D721Med (cell line): ENCODE measurements at regions not wholly inside any gene's neighbourhood (a gene's known extent, or its start where the extent isn't known, plus 50 kb on each side); places are given as distances from the start of the nearest gene placed in this dataset.

Experiments
- DNase-seq: peaks from one replicate; pipeline ENCODE4 v3.0.0; 2011; ENCODE audit warnings: low spot score; ENCODE audit not compliant: insufficient read length
- FAIRE-seq: peaks from 2 replicates; lab custom pipeline; 2011; peaks lifted over from hg19 to GRCh38; lab: Jason Lieb, UNC
- CTCF ChIP-seq: IDR thresholded peaks from 2 replicates; pipeline ENCODE4 v1.5.1; 2012; ENCODE audit warnings: mild to moderate bottlenecking, control low read depth; ENCODE audit not compliant: insufficient read depth; ENCODE audit errors: missing control alignments

- DNase-seq: no peak
Measured at GRCh38 chr10:44704616-44705015, 206.5 kb upstream of the TMEM72 start.

DNA sequence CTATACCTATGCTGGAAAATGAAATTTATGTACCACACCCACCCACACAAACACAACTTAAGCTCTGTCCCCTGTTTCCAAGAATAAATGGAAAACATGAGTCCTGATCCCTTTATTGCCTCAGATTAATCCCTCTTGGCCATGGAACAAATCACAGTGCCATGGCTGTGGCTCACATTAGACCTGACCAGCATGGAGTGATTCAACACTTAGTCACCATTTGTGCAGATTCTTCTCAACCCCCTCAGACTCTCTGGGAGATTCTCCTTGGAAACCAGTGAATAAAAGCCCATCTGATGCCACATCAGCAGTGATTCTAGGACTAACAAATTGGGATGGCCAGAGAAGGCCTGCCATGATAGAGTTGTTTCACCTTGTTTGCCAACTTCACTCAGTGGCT is 204.4 kb upstream of the TMEM72 start:
- no peak for TF ChIP-seq CTCF
- no peak for FAIRE-seq
- no peak for DNase-seq

More at GRCh38 chr10:44704616-44705015, 206.5 kb upstream of the TMEM72 start:
- FAIRE-seq: no peak
- no peak for TF ChIP-seq CTCF

DNA sequence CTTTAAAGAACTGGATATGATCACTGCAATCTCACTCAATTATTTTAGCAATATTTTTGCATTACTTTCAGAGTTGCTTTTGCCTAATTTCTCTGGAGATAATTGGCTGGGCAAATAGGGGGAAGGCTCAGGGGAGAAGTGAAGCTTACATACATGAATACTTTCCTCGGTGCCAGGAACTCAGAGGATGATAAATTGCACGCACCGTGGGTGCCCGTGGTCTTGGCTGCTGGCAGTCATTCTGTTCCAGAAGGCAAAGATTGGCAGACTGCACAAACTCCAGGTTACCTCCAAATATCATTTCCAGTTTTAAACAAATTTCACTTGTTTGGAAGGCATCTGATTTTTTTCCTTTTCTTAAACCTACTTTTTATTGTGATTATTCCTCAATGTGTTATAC is 197.8 kb upstream of the TMEM72 start:
- no peak for FAIRE-seq

GRCh38 chr10:44714451-44714850 is 196.7 kb upstream of the TMEM72 start:
- no peak for DNase-seq
- no peak for FAIRE-seq
- no peak for TF ChIP-seq CTCF

More for the DNA sequence above, 197.8 kb upstream of the TMEM72 start:
- no peak for TF ChIP-seq CTCF
- no peak for DNase-seq

- DNase-seq (no peak), FAIRE-seq (no peak)
- TF ChIP-seq CTCF: no peak
Measured at GRCh38 chr10:44715136-44715535, 196.0 kb upstream of the TMEM72 start.

DNA sequence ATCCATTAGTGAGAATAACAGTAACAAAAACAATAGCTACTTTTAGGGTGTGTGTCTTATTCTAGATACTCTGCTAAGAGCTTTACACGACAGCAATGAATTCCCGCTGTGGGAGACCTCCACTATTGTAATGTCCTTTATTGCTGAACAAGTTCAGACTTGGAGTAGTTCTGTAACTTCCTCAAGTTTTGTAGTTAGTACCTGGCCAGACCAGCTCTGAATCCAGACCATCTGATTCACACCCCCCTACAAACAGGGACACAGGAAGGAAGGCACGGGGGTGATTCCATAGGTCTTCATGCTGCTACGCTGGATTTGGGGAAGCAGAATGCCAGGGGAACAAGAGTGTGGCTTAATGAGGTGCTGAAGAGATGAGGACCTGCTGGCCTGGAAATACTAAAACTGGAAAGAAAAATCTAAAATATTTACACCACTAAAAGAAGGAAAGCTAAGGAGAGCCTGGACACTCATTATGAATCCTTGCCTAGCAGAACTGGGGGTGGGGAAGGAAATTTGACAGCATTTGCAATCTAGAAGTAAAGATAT is 194.6 kb upstream of the TMEM72 start:
- no peak for TF ChIP-seq CTCF
- FAIRE-seq (no peak), DNase-seq (no peak)

- no peak for FAIRE-seq
- DNase-seq: no peak
- TF ChIP-seq CTCF: no peak
Measured at GRCh38 chr10:44723082-44723481, 188.1 kb upstream of the TMEM72 start.
